Calu3 (cell line): ENCODE measurements at regions not wholly inside any gene's neighbourhood (a gene's known extent, or its start where the extent isn't known, plus 50 kb on each side); places are given as distances from the start of the nearest gene placed in this dataset.
"Not testable (repeated sequence)": the region's sequence is repeated elsewhere in the genome, so short reads cannot be mapped to it uniquely, and the experiment has no call there.

Source experiments
- BruUV-seq: library from RNA; stranded (reverse); fragments of 400-500 nt; replicated peaks from 2 replicates; lab custom pipeline; 2021; lab: Mats Ljungman, UMichigan
- CTCF ChIA-PET: fragments of 300-600 bp; sonication (Branson Sonifier 250); formaldehyde crosslinking; loops from one replicate; lab custom pipeline; 2022; ENCODE audit warnings: antibody characterized with exemption; lab: Charles Lee
- DNase-seq: peaks from one replicate; pipeline ENCODE4 v3.0.0; 2022
- H3K27ac Mint-ChIP-seq: one replicate; pipeline ENCODE4 v1.8.0; 2022; ENCODE audit warnings: mixed read lengths; ENCODE audit not compliant: unreplicated experiment
- H3K27me3 Mint-ChIP-seq: one replicate; pipeline ENCODE4 v1.8.0; 2022; ENCODE audit warnings: mixed read lengths; ENCODE audit not compliant: unreplicated experiment
- H3K36me3 Mint-ChIP-seq: one replicate; pipeline ENCODE4 v1.8.0; 2022; ENCODE audit warnings: mild to moderate bottlenecking, moderate library complexity, mixed read lengths; ENCODE audit not compliant: insufficient read depth, unreplicated experiment
- H3K4me1 Mint-ChIP-seq: one replicate; pipeline ENCODE4 v1.8.0; 2022; ENCODE audit warnings: mild to moderate bottlenecking, low read depth, mixed read lengths; ENCODE audit not compliant: unreplicated experiment
- H3K4me3 Mint-ChIP-seq: one replicate; pipeline ENCODE4 v1.8.0; 2022; ENCODE audit warnings: mild to moderate bottlenecking, low read depth, moderate library complexity, mixed read lengths; ENCODE audit not compliant: unreplicated experiment
- H3K9me3 Mint-ChIP-seq: one replicate; pipeline ENCODE4 v1.8.0; 2022; ENCODE audit warnings: low read depth, mixed read lengths; ENCODE audit not compliant: unreplicated experiment
- CTCF ChIP-seq: fragments of 200-600 bp; IDR thresholded peaks from one replicate; pipeline ENCODE4 v1.8.0; 2022; ENCODE audit warnings: antibody characterized with exemption; ENCODE audit not compliant: unreplicated experiment
- intact Hi-C: fragments of 100-400 bp; cut with micrococcal nuclease; formaldehyde crosslinking; loops from one replicate; pipeline ENCODE4 v1.10.0; 2022; ENCODE audit not compliant: unreplicated experiment

- BruUV-seq, result no TSS peak
- H3K27ac Mint-ChIP-seq, result no peak overlapping the region
- no peak for TF ChIP-seq CTCF
- intact Hi-C loops, result no loop called here
- H3K27me3 Mint-ChIP-seq, result no peaks in the 10 kb centered on the region
- no peaks in the 10 kb centered on the region for H3K9me3 Mint-ChIP-seq
- no peak overlapping the region for H3K4me3 Mint-ChIP-seq
- no peaks in the 10 kb centered on the region for H3K4me1 Mint-ChIP-seq
- H3K36me3 Mint-ChIP-seq, result no peaks in the 10 kb centered on the region
- no peak for DNase-seq
- CTCF ChIA-PET, result interaction anchor here (0.7 kb wide), 1 partner anchor 1021 kb away, joined by 5 read pairs; no protein-coding TSS in a partner anchor
Observed at GRCh38 chr17:77804796-77805426, 153.6 kb upstream of the TNRC6C start.

GRCh38 chr17:77805970-77806369 is 152.5 kb upstream of the TNRC6C start:
- H3K27ac Mint-ChIP-seq, BruUV-seq, H3K4me3 Mint-ChIP-seq, H3K36me3 Mint-ChIP-seq, DNase-seq, CTCF ChIA-PET, intact Hi-C loops, H3K4me1 Mint-ChIP-seq, H3K9me3 Mint-ChIP-seq, H3K27me3 Mint-ChIP-seq: not testable (repeated sequence)

GRCh38 chr17:77807051-77807745 is 151.3 kb upstream of the TNRC6C start:
- CTCF ChIA-PET, result interaction anchor here (0.7 kb wide), 1 partner anchor 12 kb away, joined by 4 read pairs; no protein-coding TSS in a partner anchor
- Mint-ChIP-seq H3K36me3 (no peaks in the 10 kb centered on the region), H3K27ac (no peak overlapping the region), H3K4me3 (no peak overlapping the region), H3K9me3 (no peaks in the 10 kb centered on the region), H3K27me3 (no peaks in the 10 kb centered on the region), H3K4me1 (no peaks in the 10 kb centered on the region)
- TF ChIP-seq CTCF, result no peak
- BruUV-seq, result no TSS peak
- no peak for DNase-seq
- intact Hi-C loops, result no loop called here

GRCh38 chr17:77807746-77808441 is 150.6 kb upstream of the TNRC6C start:
- no peak for DNase-seq
- TF ChIP-seq CTCF, result no peak
- no peaks in the 10 kb centered on the region for H3K4me1 Mint-ChIP-seq
- H3K4me3 Mint-ChIP-seq, result no peak overlapping the region
- no peaks in the 10 kb centered on the region for H3K36me3 Mint-ChIP-seq
- intact Hi-C loops, result no loop called here
- H3K27me3 Mint-ChIP-seq, result peaks cover 5% of the 10 kb centered on the region
- no peak overlapping the region for H3K27ac Mint-ChIP-seq
- H3K9me3 Mint-ChIP-seq, result no peaks in the 10 kb centered on the region
- BruUV-seq, result no TSS peak
- CTCF ChIA-PET, result interaction anchor here (0.7 kb wide), 1 partner anchor 11 kb away, joined by 4 read pairs; no protein-coding TSS in a partner anchor
